ENCODE measurements at regions not wholly inside any gene's neighbourhood (a gene's known extent, or its start where the extent isn't known, plus 50 kb on each side); places are given as distances from the start of the nearest gene placed in this dataset.

GRCh38 chr3:132880986-132881385, 157.2 kb upstream of the TMEM108 start:
- no peak for TF ChIP-seq CTCF (IDR thresholded peaks at IDR 0.05; ENCODE audit: low read depth, low read length, missing control alignments)
- no peak overlapping the region for H3K4me3 ChIP-seq (replicated peaks; ENCODE audit: low read depth, low read length)
- no peak for DNase-seq (ENCODE audit: extremely low read depth, low read depth)

GRCh38 chr3:132879656-132880055, 157.4 kb upstream of the NPHP3 start:
- TF ChIP-seq CTCF (IDR thresholded peaks at IDR 0.05; ENCODE audit: low read depth, low read length, missing control alignments), result no peak
- DNase-seq (ENCODE audit: extremely low read depth, low read depth), result no peak
- H3K4me3 ChIP-seq (replicated peaks; ENCODE audit: low read depth, low read length), result no peak overlapping the region

- TF ChIP-seq CTCF (IDR thresholded peaks at IDR 0.05; ENCODE audit: low read depth, low read length, missing control alignments), result no peak
- DNase-seq (ENCODE audit: extremely low read depth, low read depth), result no peak
- H3K4me3 ChIP-seq (replicated peaks; ENCODE audit: low read depth, low read length), result no peak overlapping the region
Measured at GRCh38 chr3:132874701-132875100, 152.5 kb upstream of the NPHP3 start.

- no peak for DNase-seq (ENCODE audit: extremely low read depth, low read depth)
- no peak for TF ChIP-seq CTCF (IDR thresholded peaks at IDR 0.05; ENCODE audit: low read depth, low read length, missing control alignments)
- no peak overlapping the region for H3K4me3 ChIP-seq (replicated peaks; ENCODE audit: low read depth, low read length)
Measured at GRCh38 chr3:132872711-132873110, 150.5 kb upstream of the NPHP3 start.

GRCh38 chr3:132871956-132872355, 149.7 kb upstream of the NPHP3 start:
- no peak for TF ChIP-seq CTCF (IDR thresholded peaks at IDR 0.05; ENCODE audit: low read depth, low read length, missing control alignments)
- no peak for DNase-seq (ENCODE audit: extremely low read depth, low read depth)
- no peak overlapping the region for H3K4me3 ChIP-seq (replicated peaks; ENCODE audit: low read depth, low read length)

GRCh38 chr3:132870541-132870940, 148.3 kb upstream of the NPHP3 start:
- TF ChIP-seq CTCF (IDR thresholded peaks at IDR 0.05; ENCODE audit: low read depth, low read length, missing control alignments), result no peak
- H3K4me3 ChIP-seq (replicated peaks; ENCODE audit: low read depth, low read length), result no peak overlapping the region
- no peak for DNase-seq (ENCODE audit: extremely low read depth, low read depth)

GRCh38 chr3:132867956-132868355, 145.7 kb upstream of the NPHP3 start:
- no peak overlapping the region for H3K4me3 ChIP-seq (replicated peaks; ENCODE audit: low read depth, low read length)
- no peak for DNase-seq (ENCODE audit: extremely low read depth, low read depth)
- no peak for TF ChIP-seq CTCF (IDR thresholded peaks at IDR 0.05; ENCODE audit: low read depth, low read length, missing control alignments)

Measured in HFF-Myc (cell line).